ENCODE measurements at regions not wholly inside any gene's neighbourhood (a gene's known extent, or its start where the extent isn't known, plus 50 kb on each side); places are given as distances from the start of the nearest gene placed in this dataset.
"Not testable (repeated sequence)": the region's sequence is repeated elsewhere in the genome, so short reads cannot be mapped to it uniquely, and the experiment has no call there.

DNA sequence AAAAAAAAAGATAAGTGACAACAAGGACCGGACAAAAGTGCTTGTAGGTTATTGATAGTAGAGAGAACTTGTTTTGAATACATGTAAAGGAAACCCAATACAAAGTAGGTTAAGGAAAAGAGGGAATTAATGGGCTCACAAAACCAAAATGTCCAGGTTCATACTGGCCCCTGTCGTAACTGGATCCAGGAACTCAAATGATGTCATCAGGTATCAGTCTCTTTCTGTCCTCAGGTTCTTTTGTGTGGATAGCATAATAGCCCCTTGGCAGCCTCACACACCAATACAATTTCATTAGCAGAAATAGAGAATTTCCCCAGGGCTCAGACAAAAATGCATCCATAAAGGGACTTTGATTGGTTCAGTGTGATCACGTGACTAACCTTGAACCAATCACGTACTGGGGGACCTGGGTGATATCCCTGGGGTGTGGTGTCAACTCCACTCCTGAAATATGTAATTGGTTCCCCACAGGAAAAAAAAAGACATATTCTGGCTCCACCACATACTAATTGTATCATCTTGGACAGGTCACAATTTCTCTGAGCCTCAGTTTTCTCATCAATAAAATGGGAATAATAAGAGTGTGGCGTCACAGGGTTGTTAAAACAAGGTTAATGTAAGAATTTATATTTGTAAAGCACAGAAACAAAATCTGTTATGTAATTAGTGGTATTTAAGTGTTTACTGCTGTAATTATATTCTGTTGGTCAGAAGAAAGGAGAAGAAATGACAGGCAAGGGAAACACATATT lies 174.8 kb downstream of the PDGFRA start:
- no peak for DNase-seq

DNA sequence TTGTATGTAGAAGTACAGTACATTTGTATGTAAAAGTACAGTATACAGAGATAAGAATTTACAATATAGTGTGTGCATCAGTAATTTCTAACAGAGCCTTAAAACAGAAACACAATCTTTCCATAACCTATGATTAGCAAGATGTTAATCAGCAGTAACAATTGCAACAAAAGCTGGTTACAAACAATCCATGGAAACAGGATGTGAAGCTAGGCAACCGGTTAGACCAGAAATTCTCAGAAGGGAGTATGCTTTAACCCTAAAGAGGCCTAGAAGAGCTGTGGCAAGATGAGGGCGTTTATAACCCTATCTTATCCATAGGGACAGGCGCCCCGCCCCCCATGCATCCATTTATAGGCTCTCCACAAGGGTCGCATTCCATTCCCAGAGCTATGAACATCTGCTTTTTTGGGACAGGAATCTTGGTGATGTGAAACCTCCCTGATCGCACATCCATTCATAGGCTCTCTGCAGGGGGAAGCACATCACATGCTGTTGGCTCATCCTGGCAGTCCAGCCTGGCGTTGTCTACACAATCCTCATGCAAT lies 180.3 kb downstream of the PDGFRA start:
- not testable (repeated sequence) for DNase-seq

DNA sequence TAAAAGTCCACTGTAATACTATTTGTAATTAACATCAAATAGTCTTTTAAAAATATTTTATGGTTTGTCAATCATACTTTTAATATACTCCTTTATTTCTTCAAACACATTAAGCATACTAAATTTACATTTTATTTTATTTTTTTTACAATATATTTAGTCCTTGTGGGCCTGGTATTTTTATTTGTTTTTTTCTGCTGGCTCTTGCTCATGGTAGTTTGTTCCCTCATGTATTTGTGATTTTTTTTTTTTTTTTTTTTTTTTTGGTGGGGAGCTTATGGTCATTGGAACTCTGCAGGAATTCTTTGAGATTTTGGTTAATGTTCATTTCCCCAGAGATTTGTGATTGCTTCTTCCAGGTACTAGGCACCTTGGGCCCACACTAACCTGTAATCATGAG lies 185.5 kb downstream of the PDGFRA start:
- DNase-seq: no peak

DNA sequence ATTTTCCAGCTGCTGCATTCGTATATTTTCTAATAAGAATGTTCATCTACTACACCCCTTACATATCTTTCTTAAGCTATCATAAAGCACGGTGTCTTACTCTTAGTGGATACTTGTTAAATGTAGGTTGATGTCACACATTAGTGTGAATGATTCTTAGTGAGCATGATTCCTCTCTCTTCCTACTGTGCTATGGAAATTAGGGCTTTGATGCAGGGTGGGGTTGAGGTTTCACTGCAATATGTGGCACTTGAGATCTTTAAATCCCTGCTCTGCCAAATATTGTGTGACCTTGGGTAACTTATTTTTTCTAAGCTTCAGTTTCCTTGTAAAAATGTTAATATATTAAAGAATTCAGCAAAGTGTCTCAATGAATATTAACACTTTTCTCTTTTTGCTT lies 188.4 kb downstream of the PDGFRA start:
- no peak for DNase-seq

DNA sequence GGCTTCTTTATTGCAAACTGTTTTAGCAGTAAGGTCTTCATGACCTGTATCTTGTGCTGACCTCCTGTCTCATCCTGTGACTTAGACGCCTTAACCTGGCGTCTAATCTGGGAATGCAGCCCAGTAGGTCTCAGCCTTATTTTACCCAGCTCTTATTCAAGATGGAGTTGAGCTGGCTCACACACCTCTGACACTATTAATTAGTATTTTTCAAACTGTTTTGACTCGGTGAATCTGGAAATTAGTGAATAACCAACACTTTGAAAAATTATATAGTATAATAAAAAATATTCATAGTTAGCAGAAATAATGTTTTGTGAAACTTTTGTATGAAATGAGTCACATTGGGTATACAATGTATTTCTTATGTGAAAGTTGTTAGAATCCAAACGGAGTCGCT lies 189.4 kb downstream of the PDGFRA start:
- no peak for DNase-seq

DNA sequence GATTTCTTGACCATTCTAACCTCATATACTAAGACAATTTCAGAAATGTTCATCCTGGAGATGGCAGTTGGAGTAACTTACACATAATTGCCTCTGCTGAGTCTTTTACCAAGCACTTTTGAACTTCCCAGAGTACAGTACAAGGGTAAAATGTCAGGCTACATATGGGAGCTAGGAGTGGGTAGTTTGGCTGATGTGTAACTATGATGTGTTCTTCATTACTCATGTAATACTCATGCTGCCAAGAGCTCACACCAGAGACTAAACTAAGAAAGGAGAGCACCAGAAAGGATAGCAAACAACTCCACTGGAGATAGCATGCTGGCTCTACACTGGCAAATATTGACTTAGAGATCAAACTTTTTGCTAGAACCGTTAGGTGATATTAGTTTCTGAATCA lies 194.0 kb downstream of the PDGFRA start:
- DNase-seq: no peak

DNA sequence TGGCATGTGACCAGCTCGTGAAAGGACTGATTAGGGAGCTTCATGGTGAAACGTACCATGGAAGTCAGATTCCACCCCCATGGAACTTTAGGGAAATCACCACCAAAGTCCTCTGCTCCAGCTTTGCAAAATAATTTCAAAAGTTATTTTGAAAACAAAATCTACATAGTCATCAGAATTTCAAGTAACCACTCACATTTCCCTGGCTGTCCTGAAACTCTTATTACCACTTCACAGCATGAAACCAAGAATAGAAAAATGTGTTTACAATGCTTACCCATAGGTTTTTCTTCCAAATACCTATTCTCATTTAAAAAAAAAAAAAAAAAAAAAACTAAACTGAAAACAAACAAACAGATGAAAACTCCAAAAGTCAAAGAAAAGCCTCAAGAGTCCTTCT lies 198.7 kb downstream of the PDGFRA start:
- no peak for DNase-seq

DNA sequence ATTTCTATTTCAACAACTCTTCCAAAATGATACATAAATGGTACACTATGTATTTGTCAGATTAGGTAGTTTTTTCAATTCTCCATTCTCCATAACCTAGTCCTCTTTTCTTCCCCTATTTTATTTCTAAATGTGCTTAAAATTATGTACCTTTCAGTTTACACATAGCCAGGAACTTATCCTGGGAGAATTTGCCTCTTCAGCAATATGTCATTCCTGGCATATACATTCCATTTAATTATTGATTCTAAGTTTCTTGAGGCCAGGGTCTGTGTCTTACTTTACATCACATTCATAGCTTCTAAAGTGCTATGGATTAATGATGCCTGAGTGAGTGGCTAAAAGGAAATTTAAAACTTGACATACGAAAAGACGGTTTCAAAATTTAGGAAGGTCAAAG lies 199.8 kb downstream of the PDGFRA start:
- no peak for DNase-seq

DNA sequence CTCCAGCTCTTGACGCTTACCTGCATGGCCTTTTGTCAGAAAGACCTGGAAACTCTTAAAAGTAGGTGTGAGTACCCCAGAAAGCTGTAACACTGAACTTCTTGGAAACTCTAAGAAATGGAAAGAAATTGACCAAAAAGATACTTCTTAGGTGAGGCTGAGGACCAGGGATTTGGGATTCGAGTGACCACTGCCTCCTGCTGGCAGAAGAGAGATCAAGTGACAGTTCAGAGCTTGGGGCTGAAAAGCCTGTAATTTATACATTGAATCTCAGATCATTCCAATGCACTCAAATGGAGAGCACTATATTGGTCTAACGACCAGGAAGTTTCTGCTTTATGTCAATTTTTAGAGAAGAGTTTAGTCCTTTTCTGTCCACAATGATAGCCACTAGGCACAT lies 204.6 kb downstream of the PDGFRA start:
- peak in 4 of 51 donors; percentile 0 to 16 (median 1) for DNase-seq

DNA sequence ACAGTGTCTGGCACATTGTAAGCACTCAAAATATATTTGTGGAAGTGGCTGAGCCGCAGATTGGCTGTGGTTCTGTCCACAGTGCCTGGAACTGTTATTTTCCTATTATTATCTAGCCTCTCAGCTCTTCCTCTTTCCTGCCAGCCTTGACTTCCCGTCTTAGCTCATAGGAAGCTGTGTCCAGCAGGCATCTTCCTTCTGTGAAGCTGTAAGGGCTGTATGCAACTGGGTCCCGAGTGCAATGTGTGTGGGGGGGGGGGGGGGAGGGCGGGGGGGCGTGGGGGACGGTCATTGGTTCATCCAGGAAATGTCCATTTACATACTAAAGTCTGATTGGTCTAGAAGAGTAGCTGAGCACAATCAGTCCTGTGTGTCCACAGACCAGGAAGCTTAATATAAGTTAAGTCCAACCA lies 210.7 kb downstream of the PDGFRA start:
- peak in 26 of 51 donors; percentile 1 to 42 (median 8) for DNase-seq

DNA sequence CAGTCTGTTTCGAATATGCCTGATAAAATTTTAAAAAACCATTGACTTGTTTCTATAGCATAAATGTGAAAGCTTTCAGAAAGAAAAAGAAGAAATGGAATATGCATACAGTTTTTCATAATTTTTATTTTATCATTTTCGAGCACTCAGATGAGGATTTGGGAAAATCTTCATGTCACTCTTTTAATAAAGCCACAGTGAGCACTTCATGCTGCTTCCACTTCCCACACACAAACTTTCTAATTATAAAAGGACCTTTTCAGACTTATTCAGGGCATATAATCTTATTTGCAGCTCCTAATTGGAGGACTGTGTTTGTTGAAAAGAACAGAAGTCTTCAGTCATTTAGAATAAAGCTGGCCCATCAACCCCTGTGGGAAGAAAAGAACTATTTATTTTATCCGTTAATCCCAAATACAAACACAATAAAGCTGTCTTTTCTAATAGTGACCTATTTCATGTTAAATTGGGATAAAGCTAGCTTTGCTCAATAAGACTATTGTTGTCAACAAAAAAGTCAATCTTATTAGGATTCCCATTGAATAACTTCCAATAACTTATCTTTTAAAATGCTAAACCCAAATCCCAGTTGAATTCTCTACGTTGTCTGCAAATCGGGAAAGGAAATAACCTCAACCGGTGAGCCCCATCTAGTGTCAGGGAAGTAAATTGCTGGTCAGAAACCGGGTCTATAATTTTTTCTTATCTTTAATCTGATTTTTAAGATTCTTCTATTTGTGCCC lies 211.5 kb downstream of the PDGFRA start:
- DNase-seq: peak in 16 of 51 donors; percentile 0 to 78 (median 4)

DNA sequence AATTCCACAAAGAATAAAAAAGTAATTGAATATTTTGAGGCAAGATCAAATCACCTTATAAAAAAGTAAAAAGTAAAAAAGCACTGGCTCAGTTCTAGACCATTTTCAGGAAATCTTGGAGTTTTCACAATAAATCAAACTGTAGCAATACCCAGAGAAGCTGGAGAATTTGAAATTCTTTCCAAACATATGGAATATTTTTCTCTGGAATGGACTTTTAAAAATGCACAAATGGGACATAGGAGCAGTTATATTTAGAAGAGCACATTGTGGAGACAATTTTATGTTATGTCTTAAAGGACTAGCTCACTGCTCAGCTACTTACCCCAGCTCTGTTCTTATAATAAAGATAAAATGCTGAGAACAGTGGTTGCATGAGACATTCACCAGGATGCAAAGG lies 211.9 kb upstream of the KIT start:
- no peak for DNase-seq

DNA sequence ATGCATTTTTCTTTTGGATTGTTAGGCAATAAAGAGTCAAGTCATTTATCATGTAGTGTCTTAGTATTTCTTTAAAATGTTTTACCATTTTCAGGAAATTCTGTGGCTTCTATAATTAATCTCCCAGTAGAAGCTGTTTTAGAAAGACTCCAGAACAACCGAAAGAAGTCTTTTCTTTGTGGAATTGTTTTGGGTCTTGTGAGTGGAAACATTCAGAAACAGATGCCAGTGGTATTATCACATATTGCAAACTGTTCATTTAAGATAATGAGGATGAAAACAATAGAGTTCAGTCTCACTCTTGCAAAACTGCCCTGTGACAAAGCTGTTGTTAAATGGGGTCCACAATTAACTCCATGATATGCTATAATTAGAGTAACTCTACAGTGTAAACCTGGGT lies 211.2 kb upstream of the KIT start:
- no peak for DNase-seq

DNA sequence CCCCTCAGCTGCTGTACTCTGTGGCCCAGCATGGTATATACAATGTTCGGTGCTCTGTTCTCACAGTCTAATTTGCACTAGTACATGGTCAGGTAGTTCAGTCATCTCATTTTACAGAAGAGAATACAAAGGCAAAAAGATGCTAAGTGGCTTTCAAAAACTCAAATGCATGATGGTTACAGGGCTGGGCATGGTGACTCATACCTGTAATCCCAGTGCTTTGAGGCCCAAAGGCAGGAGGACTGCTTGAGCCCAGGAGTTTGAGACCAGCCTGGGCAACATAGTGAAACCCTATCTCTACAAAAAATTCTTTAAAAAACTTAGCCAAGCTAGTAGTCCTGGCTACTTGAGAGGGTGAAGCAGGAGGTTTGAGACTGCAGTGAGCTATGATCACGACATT lies 210.5 kb upstream of the KIT start:
- no peak for DNase-seq

DNA sequence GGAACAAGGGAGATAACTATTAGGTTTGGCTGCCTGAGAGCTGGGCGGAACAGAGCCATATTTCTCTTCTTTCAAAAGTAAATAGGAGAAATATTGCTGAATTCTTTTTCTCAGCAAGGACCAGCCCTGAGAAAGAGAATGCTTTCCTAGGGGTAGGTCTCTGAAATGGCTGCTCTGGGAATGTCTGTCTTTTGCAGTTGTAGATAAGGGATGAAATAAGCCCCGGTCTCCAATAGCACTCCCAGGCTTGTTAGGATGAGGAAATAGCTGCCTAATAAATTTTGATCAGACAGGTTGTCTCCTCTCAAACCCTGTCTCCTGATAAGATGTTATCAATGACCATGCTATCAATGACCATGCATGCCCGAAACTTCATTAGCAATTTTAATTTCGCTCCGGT lies 207.8 kb upstream of the KIT start:
- no peak for DNase-seq

DNA sequence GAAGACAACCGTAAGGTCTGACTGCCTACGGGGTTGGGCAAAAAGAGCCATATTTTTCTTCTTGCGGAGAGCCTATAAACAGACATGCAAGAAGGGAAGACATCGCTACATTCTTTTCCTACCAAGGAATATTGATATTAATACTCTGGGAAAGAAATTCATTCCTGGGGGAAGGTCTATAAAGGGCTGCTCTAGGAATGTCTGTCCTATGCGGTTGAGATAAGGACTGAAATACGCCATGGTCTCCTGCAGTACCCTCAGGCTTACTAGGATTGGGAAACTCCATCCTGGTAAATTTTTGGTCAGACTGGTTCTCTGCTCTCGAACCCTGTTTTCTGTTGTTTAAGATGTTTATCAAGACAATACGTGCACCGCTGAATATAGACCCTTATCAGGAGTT lies 190.8 kb upstream of the KIT start:
- not testable (repeated sequence) for DNase-seq

DNA sequence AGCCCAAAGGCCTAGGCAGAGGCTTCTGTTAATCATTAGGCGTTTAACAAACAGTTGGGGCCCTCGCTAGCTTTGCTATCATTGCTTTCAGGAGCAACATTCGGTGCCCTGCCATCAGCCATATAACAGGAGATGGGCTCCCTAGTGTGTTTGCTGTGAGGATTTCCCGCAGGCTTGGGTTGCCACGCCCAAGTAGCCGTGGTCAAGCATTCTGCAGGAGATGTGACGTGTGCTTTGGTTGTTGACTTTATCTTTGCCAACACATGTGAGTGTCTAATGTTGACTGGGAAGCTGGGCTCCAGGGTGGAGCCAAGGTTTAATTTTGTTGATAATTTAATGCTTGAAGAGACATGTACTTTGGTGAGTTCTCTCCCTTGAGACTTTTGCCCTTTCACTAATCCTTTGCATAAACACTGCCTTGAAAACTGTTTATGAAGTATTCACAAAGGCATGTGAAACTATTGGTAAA lies 184.6 kb upstream of the KIT start:
- DNase-seq: no peak

DNA sequence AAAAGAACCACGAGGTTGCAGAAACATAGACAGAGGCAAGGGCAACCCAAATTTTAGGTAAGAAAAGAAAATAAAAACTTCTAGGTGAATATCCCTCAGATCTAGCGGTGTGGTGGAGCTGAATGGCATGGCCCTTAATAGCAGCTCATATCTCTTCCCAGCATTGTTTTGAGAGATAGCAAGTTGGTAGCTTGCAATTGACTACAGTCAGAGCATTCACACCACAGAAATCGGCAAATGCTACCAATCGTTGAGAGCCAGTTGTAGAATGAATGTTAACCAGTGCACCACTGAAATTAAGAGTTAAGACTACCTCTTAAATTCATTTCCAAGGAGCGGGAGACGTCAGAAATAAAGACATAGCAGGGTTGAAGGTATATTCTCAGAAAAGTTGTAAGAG lies 184.0 kb upstream of the KIT start:
- no peak for DNase-seq

DNA sequence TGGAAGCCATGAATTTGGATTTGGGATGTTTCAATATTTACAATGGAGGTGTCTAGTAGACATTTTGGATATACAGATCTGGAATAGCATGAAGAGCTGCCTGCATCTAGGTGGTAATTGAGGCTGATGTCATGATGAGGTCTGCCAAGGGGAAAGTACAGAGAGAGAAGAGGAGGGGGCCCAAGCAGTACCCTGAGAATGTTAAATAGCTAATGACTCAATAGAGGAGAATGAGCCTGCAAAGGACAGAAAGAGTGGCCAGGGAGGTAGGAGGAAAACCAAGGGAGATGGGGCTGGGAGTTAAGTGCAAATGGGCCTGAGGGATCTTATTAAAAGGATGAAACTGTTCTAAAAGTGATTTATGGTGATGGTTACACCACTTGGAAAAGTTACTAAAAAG lies 182.2 kb upstream of the KIT start:
- DNase-seq: no peak

DNA sequence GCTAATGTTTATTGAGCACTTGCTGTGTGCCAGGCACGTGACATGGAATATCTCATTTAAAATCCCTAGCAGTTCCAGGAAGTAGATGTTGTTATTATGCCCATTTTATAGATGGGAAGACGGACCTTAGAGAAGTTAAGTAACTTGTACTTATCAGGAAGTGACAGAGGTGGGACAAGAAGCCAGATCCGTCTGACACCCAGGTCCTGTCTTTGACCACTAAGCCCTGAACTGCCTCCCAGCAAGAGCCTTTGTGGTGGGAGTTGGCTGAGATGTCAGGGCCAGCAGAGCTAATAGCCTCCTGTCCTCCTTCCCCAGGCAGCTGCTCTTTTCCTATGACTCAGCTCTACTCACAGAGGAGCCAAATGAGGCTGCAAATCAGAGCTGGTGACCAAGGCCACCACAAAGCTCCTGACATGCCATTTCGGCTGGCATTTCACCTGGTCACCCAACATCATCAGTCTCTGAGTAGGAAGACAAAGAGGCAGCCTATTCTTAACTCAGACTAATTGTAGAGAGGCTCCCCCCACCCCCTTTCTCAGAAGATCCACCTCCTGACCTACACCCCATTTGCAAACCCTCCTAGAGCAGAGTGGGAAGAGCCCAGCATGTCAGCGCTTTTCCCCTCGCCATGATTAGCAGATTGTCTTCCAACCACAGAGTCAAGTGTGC lies 175.1 kb upstream of the KIT start:
- DNase-seq: no peak

DNA sequence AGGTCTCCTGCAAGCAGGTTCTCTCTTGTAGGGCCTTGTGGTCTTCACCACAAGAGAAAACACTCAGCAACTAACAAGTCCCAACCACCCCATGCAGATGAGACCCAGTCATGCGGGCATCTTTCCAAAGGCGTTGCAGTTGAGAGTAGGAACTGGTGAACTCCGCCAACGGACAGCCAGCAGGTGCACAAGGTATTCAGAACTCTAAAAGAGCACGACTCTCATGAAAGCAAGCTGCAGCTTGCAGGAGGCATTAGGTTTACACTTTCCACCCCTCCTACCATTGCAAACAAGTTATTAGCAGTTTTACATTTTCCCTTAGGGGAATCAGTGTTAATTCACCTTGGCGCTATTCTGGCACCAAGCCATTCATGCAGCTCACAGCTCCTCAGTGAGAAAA lies 173.4 kb upstream of the KIT start:
- no peak for DNase-seq

DNA sequence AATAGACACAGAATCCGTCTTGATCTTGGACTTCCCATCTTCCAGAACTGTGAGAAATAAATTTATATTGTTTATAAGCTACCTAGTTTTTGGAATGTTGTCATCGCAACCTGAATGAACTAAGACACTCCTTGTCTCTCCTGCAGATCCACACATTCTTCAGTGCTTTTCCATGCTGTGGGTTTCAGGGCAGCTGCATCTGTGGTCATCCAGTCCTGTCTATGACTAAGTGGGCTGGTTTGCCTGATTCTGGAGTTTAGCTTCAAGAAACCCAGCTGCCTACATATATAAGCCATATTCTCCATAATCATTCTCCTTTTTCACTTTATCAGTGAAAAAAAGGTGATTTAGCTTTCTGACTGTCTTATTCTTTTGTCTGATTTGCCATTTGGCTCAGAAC lies 170.3 kb upstream of the KIT start:
- DNase-seq: no peak
